CD4-positive, alpha-beta T cell treated with Interleukin-21 for 1 hour (primary cell): ENCODE measurements at regions not wholly inside any gene's neighbourhood (a gene's known extent, or its start where the extent isn't known, plus 50 kb on each side); places are given as distances from the start of the nearest gene placed in this dataset.
A peak's percentile ranks its signal among the peaks of the same experiment; 100 is the strongest.
"Not testable (repeated sequence)": the region's sequence is repeated elsewhere in the genome, so short reads cannot be mapped to it uniquely, and the experiment has no call there.

Experiments used
- DNase-seq: peaks from one replicate; pipeline ENCODE4 v3.0.0-alpha.2; 2020

GRCh38 chr14:71399057-71399487, 491.8 kb downstream of the PCNX1 start:
- DNase-seq, result peak; percentile 64

- peak; percentile 31 for DNase-seq
Measured at GRCh38 chr14:71400871-71401321, 493.6 kb downstream of the PCNX1 start.

GRCh38 chr14:71402415-71402814, 495.2 kb downstream of the PCNX1 start:
- DNase-seq, result not testable (repeated sequence)

- peak; percentile 45 for DNase-seq
Measured at GRCh38 chr14:71403656-71404055, 496.4 kb downstream of the PCNX1 start.

GRCh38 chr14:71405676-71406075, 498.4 kb downstream of the PCNX1 start:
- DNase-seq, result no peak

- DNase-seq, result no peak
Measured at GRCh38 chr14:71408362-71409030, 501.2 kb downstream of the PCNX1 start.

GRCh38 chr14:71410578-71411284, 503.5 kb downstream of the PCNX1 start:
- no peak for DNase-seq

- DNase-seq, result no peak
Measured at GRCh38 chr14:71411285-71411595, 504.0 kb downstream of the PCNX1 start.

GRCh38 chr14:71411738-71412137, 504.5 kb downstream of the PCNX1 start:
- no peak for DNase-seq

GRCh38 chr14:71414631-71415403, 507.6 kb downstream of the PCNX1 start:
- no peak for DNase-seq

GRCh38 chr14:71415404-71415690, 508.1 kb downstream of the PCNX1 start:
- DNase-seq, result no peak

- no peak for DNase-seq
Measured at GRCh38 chr14:71416392-71416791, 509.1 kb downstream of the PCNX1 start.

- no peak for DNase-seq
Measured at GRCh38 chr14:71418532-71419245, 511.4 kb downstream of the PCNX1 start.

GRCh38 chr14:71423481-71423880, 508.7 kb upstream of the RGS6 start:
- no peak for DNase-seq

- no peak for DNase-seq
Measured at GRCh38 chr14:71424941-71425340, 507.3 kb upstream of the RGS6 start.

- DNase-seq, result no peak
Measured at GRCh38 chr14:71426001-71426400, 506.2 kb upstream of the RGS6 start.

- DNase-seq, result no peak
Measured at GRCh38 chr14:71429902-71430301, 502.3 kb upstream of the RGS6 start.

- DNase-seq, result no peak
Measured at GRCh38 chr14:71430321-71430677, 501.9 kb upstream of the RGS6 start.

- DNase-seq, result no peak
Measured at GRCh38 chr14:71430678-71431376, 501.4 kb upstream of the RGS6 start.

GRCh38 chr14:71432334-71433110, 499.7 kb upstream of the RGS6 start:
- DNase-seq, result no peak

- no peak for DNase-seq
Measured at GRCh38 chr14:71433303-71433702, 498.9 kb upstream of the RGS6 start.

- DNase-seq, result not testable (repeated sequence)
Measured at GRCh38 chr14:71435641-71436040, 496.6 kb upstream of the RGS6 start.
